ENCODE measurements at regions not wholly inside any gene's neighbourhood (a gene's known extent, or its start where the extent isn't known, plus 50 kb on each side); places are given as distances from the start of the nearest gene placed in this dataset.

DNA sequence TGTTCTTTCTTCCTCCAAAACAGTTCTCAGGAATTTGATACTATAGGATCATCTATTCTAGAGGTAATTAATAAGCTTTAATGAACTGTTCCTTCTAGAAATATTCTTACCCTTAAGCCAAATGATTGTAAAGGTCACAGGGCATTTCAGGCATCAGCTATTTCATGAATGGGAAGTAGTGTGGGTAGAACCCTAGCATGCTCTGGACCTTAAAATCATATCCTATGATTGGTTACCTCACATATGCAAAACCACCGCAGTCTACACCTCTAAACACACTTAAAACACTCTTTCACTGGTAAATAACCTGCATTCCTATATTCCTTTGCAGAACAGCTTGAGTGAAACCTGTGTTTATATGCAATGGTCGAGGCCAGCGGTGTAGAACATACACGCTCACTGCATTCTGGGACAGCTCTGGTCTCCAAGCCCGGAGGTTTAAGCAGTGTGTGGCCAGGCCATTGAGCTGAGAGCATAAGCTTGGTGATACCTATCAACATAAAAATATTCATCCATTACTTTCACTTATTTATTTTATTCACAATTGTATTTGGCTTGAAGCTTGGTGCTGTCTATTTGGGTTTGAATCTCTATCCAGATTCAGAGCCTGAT lies 87.7 kb upstream of the RASGRP1 start:
- TF ChIP-seq, protein P1, sequence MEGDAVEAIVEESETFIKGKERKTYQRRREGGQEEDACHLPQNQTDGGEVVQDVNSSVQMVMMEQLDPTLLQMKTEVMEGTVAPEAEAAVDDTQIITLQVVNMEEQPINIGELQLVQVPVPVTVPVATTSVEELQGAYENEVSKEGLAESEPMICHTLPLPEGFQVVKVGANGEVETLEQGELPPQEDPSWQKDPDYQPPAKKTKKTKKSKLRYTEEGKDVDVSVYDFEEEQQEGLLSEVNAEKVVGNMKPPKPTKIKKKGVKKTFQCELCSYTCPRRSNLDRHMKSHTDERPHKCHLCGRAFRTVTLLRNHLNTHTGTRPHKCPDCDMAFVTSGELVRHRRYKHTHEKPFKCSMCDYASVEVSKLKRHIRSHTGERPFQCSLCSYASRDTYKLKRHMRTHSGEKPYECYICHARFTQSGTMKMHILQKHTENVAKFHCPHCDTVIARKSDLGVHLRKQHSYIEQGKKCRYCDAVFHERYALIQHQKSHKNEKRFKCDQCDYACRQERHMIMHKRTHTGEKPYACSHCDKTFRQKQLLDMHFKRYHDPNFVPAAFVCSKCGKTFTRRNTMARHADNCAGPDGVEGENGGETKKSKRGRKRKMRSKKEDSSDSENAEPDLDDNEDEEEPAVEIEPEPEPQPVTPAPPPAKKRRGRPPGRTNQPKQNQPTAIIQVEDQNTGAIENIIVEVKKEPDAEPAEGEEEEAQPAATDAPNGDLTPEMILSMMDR (IDR thresholded peaks at IDR 0.05; ENCODE audit: control extremely low read depth, extremely low read depth, low read depth, missing control alignments), result no peak
- ChIA-PET CTCF (interaction anchor here (0.9 to 7.0 kb wide), 19 partner anchors 9 to 183 kb away, joined by 3 to 44 read pairs (median 4); partner anchors contain the start of gene RASGRP1), POLR2A (no interaction called here)
- DNase-seq (ENCODE audit: extremely low spot score), result no peak

DNA sequence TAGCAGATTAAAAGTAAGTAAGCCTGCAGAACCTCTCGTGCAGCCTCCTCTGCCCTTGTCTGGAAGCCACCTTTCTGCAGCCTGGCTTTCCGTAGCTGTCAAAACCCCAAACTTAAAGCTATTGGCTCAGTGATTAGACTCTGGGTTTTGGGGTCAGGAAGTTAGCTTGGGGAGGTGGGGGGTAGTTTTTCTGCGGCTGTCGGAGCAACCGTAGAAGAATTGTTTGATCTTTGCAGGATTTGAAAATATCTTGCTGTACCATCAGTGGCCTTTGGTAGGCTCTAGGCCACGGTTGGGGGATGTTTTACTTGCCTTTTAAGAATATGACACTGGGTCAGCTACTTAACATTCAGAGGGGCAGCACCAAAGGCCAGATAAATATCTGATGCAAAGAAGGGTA lies 88.4 kb upstream of the RASGRP1 start:
- CTCF ChIA-PET, result interaction anchor here (0.9 to 7.0 kb wide), 21 partner anchors 8 to 212 kb away, joined by 3 to 44 read pairs (median 4); partner anchors contain the start of gene RASGRP1
- POLR2A ChIA-PET, result no interaction called here
- TF ChIP-seq, protein P1 (IDR thresholded peaks at IDR 0.05; ENCODE audit: control extremely low read depth, extremely low read depth, low read depth, missing control alignments), result no peak
- no peak for DNase-seq (ENCODE audit: extremely low spot score)

DNA sequence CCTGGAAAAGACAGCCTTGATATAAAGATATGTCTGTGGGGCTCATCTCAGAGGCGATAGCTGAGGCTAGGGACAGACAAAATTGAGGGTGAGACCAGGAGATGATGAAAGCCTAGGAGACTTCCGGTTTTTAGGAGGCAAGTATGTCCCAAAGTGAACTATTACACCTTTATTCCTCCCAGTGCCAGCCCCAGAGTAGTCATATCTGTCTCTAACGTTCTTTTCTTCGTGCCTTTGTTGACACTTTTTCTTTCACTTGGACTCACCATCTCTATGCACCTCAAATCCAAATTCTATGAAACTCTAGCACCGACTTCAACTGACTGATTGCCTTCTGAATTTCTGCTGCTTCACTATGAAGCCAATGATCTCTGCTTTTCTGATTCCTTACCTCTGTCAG lies 93.8 kb upstream of the RASGRP1 start:
- no peak for DNase-seq (ENCODE audit: extremely low spot score)
- POLR2A ChIA-PET, result no interaction called here
- CTCF ChIA-PET, result interaction anchor here (0.8 to 4.9 kb wide), 8 partner anchors 8 to 71 kb away, joined by 3 to 44 read pairs (median 7); no protein-coding TSS in a partner anchor
- TF ChIP-seq, protein P1 (IDR thresholded peaks at IDR 0.05; ENCODE audit: control extremely low read depth, extremely low read depth, low read depth, missing control alignments), result no peak

DNA sequence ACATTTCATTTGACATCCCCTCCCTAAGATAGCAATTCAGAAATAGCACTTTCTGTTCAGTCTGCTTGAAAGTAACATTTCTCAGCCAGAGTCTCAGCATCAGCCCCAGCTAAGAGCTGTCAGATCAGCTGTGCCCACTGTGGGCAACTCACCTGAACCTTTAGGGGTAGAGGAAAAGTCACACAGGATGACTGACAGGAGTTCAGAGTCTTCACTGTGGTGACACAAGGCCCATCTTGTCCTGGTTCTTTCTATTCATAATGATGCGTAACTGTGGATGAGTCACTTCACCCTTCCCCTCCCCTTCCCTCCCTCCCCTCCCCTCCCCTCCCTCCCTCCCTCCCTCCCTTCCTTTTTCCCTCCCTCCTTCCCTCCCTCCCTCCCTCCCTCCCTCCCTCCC lies 96.1 kb upstream of the RASGRP1 start:
- POLR2A ChIA-PET, result no interaction called here
- CTCF ChIA-PET, result interaction anchor here (1.2 to 6.5 kb wide), 7 partner anchors 11 to 97 kb away, joined by 3 to 44 read pairs (median 9); partner anchors contain the start of gene RASGRP1
- TF ChIP-seq, protein P1 (IDR thresholded peaks at IDR 0.05; ENCODE audit: control extremely low read depth, extremely low read depth, low read depth, missing control alignments), result no peak
- no peak for DNase-seq (ENCODE audit: extremely low spot score)

DNA sequence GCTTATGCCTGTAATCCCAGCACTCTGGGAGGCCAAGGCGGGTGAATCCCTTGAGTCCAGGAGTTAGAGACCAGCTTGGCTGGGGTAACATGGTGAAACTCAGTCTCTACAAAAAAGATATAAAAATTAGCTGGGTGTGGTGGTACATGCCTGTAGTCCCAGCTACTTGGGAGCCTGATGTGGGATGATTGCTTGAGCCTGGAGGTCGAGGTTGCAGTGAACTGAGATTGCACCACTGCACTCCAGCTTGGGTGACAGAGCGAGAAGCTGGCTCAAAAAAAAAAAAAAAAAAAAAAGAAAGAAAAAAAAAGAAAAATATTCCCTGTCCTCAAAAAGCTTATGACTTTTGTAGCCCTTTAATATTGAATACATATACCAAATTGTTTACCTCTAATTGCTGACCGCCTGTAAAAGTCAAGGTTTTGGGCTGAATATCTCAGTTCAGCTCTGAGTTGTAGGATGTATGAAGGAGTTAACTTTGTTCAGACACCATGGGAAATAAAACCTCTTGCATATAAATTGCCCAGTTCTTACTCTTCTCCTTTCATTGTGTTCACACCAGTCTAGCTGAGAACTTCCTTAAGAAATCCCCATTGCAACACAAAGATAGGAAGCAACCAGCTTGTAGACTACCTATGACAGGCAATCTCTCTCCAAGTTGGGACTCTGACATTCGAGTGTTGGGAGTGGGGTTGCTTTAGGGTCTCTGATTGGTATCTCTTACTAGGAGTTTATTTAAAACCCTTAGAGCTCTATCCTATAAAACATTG lies 97.6 kb upstream of the RASGRP1 start:
- DNase-seq (ENCODE audit: extremely low spot score), result no peak

DNA sequence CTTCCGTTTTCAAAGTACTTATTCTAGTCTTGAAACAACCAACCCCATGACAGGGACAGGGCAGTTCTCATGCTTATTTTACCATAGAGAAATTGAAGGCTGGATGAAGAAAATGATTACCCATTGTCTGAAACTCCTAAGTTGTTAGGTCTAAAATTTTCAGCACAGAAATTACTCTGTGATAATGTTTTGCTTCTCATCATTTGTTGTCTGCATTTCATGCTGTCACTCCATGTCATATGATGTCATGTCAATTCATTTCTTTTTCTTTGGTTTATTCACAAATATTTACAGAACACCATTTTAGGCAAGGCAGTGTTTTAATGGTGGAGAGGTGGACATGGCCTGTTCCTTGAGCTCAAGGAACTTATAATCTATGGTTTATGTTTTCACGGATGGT lies 98.2 kb upstream of the RASGRP1 start:
- ChIA-PET CTCF (interaction anchor here (1.1 to 6.5 kb wide), 11 partner anchors 13 to 223 kb away, joined by 3 to 44 read pairs (median 7); partner anchors contain the start of gene RASGRP1), POLR2A (interaction anchor here (1.0 kb wide), 1 partner anchor 99 kb away, joined by 4 read pairs; no protein-coding TSS in a partner anchor)
- TF ChIP-seq, protein P1 (IDR thresholded peaks at IDR 0.05; ENCODE audit: control extremely low read depth, extremely low read depth, low read depth, missing control alignments), result no peak
- no peak for DNase-seq (ENCODE audit: extremely low spot score)

More for the DNA sequence above, 97.6 kb upstream of the RASGRP1 start:
- TF ChIP-seq, protein P1 (IDR thresholded peaks at IDR 0.05; ENCODE audit: control extremely low read depth, extremely low read depth, low read depth, missing control alignments), result no peak
- CTCF ChIA-PET, result interaction anchor here (1.1 to 6.5 kb wide), 13 partner anchors 9 to 222 kb away, joined by 3 to 44 read pairs (median 6); partner anchors contain the start of gene RASGRP1
- POLR2A ChIA-PET, result interaction anchor here (1.0 kb wide), 1 partner anchor 98 kb away, joined by 4 read pairs; no protein-coding TSS in a partner anchor

Data from GM10248 (cell line).